ENCODE measurements at regions not wholly inside any gene's neighbourhood (a gene's known extent, or its start where the extent isn't known, plus 50 kb on each side); places are given as distances from the start of the nearest gene placed in this dataset.
"Not testable (repeated sequence)": the region's sequence is repeated elsewhere in the genome, so short reads cannot be mapped to it uniquely, and the experiment has no call there.

DNA sequence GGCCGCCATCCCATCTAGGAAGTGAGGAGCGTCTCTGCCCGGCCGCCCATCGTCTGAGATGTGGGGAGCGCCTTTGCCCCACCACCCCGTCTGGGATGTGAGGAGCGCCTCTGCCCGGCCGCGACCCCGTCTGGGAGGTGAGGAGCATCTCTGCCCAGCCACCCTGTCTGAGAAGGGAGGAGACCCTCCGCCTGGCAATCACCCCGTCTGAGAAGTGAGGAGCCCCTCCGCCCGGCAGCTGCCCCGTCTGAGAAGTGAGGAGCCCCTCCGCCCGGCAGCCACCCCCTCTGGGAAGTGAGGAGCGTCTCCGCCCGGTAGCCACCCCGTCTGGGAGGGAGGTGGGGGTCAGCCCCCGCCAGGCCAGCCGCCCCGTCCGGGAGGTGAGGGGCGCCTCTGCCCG is 194.2 kb upstream of the FBXL4 start:
- DNase-seq (ENCODE audit: low read depth) = not testable (repeated sequence)

DNA sequence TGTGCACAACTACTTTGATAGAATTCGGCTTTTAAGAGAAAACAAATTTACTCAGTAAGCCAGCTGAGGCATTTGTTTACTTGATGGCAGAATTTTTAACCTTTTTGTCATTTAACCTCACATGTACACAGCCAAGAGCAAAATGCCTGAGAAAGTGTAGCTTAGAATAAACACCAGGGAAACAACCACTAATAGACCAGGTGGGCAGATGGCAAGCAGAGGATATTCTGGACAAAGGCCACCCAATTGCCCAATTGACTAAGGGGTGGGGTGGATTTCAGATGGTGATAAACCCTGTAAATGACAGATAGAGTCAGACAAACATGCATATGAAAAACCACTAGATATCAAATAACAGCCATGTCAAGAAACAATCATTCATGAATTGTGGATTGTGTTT is 190.7 kb upstream of the FBXL4 start:
- DNase-seq (ENCODE audit: low read depth) = no peak

DNA sequence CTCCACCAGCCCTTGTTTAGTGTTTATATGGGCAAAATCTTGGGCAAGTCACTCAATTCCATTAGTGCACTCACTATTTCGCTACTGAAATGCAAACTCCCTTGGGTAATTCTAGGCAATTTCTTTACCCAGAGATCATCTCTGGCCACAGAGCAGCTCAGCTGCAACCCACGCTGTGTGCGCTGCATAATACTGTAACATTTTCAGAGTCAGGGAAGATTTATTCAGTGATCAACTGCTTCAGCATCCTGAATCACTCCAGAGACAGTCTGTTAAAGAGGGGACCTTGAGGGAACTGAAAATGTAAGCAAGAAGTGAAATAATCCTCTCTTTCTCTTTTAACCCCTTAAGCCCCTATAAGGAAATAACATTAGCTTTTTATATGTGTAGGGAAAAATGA is 189.6 kb upstream of the FBXL4 start:
- no peak for DNase-seq (ENCODE audit: low read depth)

DNA sequence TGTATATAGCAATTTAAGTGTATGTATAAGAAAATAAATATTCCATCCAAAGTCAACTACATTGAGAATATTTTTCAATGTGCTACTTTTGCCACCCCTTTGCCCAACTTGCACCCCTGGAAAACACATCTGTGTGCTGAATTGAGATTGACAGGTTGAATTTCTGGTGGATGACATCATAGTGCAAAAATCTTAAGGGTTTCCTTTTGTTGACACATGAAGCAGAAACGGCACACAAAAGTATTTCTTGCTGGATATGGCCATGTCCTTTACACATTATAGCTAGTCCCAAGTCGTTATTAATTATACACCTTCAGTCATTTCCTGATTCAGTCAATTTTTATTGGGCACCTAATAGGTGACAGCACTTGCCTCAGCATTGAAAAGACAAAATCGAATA is 188.7 kb upstream of the FBXL4 start:
- DNase-seq (ENCODE audit: low read depth) = no peak

DNA sequence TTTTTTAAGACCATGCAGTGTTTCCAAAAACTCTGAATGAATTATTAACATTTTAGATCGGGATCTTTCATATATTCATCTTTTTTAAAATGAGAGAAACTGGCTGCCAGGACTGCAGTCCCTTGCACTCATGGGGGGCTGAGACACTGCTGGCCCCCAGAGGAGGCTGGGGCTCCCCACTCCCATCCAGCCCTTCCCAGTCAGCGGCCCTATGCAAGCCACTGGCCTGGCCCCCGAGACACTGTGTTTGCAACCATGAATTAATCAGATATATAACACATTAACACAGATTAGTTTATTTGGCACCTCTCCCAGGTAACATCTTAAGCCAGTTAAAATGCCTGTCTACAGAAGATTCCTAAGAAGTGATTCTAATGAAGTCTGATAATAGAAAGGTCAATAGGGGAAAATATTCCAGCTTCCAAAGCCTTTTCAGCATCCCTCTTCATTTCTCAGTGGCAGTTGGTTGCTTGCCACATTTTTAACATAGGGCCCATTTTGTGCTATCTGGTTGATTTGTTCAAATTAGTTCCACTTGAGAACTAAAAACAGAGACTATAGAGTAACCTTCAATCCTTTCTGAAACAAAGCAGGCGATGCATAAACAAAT is 184.4 kb upstream of the FBXL4 start:
- no peak for DNase-seq (ENCODE audit: low read depth)

DNA sequence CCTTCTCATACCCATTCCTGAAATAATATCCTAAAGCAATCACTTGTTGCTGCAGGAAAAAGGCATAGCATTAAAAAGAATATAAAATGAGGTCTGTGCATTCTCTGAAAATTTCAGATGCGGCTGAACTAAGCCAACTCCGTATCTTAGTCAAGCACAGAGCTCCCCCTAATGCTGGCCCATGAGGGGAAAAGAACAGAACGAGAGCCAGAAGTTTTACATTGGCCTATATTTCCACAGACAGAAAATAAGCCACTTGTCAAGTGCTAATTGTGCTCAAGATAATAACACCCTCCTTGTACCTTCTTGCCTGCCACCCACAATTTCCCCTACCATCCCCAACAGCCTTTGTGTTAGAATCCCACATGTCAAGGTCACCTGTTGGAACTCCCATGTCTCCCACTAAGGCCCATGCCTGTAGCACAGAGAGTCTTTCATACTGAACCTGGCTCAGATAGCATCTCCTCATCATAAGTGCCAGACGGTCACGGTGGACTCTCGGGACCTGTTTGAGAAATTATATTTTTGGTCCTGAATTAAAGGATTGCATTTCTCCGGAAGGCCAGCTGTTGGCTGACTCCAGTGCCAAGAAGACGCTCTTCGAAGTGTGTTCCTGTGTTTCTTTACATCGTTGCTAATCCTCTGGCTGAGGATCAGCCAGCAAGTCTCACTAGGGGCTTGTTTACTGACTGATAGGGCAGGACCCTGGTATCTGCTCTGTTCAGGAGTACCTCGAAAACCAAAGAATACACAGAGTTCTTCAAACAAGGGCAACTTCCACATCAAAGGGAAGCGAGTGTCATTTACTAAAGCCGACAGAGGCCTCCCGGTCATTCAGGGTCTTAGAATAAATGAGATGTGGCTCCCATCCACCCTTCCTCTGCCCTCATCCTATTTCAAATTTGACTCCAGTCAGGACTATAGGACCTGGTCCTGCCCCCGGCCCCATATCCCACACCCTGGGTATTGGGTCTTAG is 183.4 kb upstream of the FBXL4 start:
- DNase-seq (ENCODE audit: low read depth) = no peak

DNA sequence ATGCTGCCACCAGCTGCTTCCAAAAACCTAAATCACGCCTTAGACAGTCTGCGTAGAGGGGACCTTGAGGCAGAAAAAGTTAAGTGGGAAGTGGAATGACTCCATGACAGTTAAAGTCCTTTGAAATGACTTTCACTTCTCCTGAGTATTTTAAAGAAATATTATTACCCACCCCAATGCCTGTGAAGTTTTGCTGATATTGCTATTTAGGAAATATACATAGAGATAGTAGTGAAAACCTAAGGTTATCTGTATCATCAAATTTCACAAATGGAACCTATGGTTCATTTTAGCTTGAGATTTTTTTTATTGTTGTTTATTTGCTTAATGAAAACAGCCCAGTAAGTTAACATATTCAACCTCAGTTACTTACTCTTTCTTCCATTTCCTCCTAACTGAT is 182.1 kb upstream of the FBXL4 start:
- DNase-seq (ENCODE audit: low read depth) = no peak

DNA sequence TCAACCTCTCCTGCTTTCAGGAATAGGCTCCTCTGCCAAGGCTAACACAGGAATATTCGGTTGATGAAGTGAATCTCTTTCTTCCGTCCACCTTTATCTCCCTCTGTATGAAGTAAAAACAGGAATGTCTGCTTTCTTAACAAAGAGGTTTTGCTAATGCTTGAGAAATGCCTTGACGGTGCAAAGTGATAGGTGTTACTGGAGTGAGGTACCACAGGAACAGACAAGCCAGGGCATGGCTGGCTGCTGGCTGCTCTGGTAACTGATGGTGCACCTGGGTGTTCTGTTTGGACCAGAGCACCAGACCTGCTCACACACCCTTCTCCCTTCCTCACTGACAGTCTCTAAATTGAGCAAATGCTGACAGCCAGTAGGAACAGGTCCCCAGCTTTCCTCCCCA is 174.0 kb upstream of the FBXL4 start:
- DNase-seq (ENCODE audit: low read depth) = no peak

DNA sequence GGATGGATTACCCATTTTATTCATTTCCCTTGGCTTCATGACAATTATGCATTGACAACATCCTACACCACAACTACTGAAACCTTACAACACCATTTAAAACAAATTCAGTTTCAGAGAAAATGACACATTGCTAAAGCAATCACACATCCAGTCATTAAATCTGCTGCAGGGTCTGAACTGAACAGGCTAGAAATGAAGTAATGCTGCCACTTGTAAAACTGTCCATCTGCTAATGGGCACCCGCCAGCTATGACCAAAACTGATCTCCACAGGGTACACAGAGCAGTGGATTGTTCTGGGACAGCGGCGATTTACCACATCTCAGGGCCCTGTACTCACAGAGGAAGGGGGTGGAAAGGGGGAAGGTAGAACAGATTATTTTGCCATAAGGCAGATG is 172.9 kb upstream of the FBXL4 start:
- no peak for DNase-seq (ENCODE audit: low read depth)

DNA sequence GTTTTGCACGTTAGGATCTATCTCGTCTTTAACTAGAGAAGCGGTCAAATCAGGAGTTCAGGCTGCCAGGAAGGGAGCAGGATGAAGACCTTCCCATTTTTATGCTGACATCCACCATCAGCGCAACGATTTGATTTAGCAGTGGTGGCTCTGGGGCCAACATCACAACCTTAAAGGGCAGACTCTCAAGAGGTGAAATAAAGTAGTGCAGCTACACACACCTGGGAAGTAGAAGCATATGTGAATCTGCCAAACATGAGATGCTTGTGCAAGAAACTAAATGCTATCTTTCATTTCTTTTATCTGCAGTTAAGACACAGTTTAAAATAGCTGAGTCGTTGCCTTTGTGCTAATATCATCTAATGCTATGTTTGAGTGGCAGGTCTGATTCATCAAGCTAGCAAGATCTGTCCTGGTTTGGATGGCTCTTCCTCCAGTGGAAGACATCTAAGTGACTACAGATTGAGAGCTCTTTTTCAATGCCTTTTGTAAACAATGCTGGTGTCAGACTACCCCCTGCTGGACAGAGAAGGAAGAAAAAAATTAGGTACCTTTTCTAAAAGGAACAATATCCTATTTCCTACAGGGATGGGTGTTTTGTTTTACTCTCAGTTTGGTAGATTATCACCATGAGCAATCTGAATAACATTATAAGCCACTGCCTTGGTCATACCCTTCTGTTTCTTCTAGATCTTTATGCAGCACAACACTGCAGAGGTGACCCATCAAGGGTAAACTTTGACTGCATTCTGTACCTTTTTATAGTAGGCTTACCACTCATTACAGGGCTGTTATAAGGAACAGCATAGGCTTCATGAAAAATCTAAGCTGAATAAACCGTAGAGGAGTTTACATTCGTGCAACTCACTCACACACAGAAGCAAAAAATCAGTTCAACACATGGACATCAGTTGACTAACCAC is 171.6 kb upstream of the FBXL4 start:
- peak; percentile 54 for DNase-seq (ENCODE audit: low read depth)

DNA sequence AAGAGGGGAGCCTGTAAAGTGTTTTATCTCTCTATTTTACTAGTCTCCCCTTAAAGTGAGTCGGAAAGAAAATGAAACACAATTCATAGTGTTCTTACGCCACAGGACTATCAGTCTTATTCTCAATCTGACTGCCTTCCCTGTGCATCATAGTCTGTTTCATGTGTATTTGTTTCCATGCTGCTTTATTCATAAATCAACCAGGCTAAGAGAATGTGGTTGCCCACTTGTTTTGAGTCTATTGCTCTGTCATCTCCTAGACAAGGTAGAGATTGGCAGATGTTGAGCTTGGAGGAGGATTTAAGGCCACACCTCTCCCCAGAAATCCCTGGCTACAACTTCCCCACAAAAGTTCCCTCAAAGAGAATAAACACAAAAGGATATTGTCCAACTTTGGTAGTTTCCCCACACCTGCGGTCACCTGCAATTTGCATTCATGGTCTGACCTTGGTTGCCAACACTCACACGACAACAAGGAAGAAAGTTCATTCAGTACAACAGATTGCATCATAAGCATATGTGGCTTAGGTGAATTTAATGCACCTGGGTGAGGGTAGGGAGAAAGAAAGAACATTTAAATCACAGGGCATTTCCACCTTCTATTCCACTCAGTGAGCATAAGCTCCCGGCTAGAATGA is 167.1 kb upstream of the FBXL4 start:
- DNase-seq (ENCODE audit: low read depth) = no peak

DNA sequence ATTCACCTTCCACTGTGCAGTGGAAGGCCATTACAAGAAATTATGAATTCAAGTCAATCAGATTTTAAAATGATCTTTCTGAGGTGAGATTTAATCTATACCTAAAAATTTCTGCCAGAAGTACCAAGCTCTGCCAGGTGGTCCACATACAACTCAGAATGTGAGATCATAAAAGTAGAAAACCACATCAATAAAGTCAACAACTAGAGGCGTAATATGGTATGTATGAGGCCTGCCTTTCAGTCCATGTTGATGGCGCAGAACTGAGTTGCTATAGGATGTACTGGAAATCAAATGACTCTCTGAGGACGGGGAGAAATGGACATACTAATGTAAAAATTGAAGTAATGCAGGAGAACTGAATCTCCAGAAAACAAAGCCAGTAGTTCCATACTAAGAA is 163.8 kb upstream of the FBXL4 start:
- DNase-seq (ENCODE audit: low read depth) = no peak

DNA sequence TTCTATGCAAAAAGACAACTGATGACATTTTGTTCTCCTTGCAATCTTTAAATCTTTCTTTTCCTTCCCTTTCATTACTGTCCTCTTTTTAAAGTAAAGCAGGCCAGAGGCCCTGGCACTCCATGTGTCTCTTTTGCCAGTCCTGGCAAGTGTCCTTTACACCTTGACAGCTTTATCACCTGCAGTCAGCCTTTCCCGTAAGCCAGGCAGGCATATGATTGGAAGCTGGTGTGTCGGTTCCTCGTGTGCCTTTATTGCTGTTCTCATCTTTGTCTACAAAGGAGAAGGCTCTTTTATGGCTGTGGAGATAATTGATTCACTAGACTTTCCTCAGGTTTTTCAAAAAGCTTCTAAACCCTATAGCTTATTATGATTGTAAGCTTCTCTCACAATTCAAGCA is 162.3 kb upstream of the FBXL4 start:
- no peak for DNase-seq (ENCODE audit: low read depth)

DNA sequence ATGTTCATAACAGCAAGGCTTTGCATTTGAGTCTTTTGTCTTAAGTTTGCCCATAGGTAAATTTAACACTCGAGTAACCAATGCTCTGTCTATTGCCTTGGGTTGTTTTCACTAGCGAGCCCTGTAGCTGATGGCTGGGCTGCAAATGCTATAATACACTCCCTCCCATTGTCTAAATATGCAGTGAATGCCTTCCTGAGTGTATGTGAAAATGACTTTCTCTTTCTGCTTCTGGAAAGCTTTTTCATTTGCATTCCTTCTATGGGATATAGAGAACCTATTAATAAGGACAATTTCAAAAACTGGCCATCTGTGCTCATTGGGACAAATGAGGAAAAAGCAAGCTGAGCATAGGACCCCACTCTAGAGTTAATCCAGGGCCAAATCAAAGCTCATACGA is 156.5 kb upstream of the FBXL4 start:
- no peak for DNase-seq (ENCODE audit: low read depth)

DNA sequence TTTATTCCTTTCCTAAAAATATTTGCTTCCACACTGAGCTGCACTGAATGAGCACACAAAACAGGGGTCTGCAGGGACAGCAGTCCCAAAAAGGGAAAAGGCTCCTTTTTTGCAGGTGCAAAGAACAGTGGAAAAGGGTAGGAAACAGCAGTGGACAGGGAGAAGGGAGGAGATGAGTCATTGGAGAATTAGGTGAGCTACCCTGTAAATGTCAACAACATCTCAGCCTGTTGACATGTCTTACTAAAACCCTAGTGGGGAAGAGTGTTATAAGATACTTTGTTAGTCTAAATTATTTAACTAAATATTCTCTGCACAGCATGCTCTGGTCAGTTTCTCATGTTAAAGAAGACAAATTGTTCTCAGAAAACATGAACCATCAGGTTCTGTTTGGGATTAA is 151.5 kb upstream of the FBXL4 start:
- DNase-seq (ENCODE audit: low read depth) = no peak

DNA sequence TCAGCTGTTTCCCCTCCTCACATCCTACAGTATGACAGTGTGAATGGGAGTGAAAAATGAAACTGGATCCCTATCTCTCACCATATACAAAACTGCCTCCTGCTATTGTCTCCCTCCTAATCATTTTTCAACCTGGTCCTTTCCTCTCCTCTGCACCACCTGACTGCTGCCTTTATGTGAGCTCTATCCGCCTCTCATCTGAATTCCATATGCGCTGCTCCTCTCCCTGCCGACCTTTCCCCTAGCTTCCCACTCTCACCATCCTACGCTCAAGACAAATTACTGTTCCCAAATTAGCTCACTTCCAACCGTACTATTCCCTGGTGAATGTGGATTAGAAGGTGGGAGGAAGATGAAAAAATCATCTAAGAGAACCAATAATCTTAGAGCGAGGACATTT is 148.4 kb upstream of the FBXL4 start:
- no peak for DNase-seq (ENCODE audit: low read depth)

DNA sequence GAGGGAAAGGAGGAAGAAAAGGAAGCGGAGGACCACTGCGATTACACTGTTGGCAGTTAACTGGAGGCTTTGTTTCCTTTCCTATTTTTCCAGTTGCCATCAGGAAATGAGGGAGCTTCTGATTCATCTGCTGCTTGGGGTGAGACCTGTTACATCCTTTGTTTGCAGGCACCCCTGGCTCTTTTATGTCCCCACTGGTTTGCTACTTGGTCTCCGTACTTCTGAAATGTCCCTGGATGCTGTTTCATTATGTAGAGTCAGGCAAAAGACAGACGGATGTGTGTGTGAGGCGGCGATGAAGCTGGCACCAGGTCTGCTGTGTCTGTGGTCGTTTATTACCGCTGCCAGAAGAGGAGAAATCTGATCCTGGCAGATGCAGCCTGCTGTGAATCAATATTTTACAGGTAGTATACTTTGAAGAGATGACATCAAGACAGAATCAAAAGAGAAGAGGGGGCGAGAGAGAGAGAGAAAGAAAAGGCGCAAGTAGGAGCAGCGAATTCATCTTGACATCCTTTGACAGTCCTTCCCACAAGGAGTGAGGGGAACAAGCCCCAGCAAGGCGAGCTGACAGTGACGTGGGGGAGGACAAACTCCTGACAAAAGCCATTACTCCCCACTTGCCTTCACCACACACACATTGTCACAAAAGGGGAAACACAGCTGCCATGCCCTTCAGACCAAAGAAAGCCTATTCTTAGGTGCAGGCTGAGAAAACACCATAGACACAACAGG is 145.9 kb upstream of the FBXL4 start:
- DNase-seq (ENCODE audit: low read depth) = no peak

DNA sequence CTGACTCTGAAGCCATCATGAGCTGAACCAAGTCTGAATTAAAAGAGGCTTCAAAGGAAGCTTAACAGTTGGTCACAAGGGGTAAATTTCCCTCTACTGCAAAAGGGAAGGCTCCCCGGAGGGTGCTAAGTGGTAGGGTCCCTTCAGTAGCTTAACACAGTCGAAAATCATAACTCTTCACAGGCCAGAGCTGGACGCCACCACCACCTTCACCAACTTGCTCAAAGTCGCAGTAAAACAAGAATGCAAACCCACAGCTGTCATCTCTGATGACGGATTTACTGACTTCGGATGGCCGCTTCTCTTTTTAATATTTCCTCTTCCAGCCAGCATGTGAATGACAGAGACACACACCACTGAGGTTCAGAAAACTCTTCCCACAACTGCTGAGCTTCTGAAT is 144.7 kb upstream of the FBXL4 start:
- no peak for DNase-seq (ENCODE audit: low read depth)

DNA sequence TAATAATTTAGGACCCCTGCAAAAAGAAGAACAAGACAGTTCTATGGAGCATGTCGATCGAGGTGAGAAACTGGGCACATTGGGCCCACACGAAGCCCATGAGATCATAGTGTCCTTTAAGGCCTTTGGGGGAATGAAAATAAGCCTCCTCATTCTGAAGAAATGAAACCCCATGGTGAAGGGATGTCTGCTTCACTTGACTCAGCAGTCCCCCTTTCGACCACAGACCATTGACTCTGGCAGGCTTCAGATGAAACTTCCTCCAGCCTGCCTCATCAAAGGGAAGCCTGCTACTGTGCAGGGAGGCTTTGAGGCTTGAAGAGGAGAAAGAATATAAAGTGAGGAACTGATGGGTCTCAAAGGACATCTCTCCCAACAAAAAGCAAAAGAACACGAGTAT is 144.2 kb upstream of the FBXL4 start:
- DNase-seq (ENCODE audit: low read depth) = no peak

DNA sequence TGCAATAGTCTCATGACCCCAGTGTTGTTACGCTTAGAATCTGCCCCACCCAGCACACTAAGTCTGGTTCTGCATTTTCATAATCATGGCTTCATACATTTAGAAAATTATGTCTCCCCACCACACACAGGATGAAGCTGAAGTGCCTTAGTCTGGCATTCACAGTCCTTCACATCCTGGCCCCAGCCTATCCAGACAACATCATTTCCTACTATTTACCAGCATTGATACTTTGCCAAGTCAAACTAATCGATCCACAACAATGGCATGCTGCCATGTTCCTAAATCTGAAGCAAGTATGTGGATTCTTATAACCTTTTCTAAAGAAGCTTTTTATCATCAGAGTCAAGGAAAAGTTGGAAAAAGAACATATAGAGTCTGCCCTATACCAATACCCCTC is 132.4 kb upstream of the FBXL4 start:
- DNase-seq (ENCODE audit: low read depth) = no peak

DNA sequence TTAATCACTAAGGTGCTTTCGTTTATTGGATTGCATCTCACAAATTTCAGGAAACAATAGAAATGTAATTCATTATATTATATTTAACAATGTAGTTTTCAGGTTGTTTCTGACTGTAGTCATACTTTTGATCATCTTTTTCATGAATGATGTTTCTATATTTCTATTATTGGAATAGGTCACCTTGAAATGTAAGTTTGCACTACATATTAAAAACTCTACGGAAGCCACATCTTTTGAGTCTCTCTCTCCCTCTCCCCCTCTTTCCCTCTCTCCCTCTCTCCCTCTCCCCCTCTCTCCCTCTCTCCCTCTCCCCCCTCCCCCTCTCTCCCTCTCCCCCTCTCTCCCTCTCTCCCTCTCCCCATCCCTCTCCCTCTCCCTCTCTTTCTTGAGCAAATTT is 131.3 kb upstream of the FBXL4 start:
- DNase-seq (ENCODE audit: low read depth) = no peak
